ENCODE measurements at regions not wholly inside any gene's neighbourhood (a gene's known extent, or its start where the extent isn't known, plus 50 kb on each side); places are given as distances from the start of the nearest gene placed in this dataset.

GRCh38 chr1:212178851-212179250 is 106.4 kb upstream of the PPP2R5A start:
- Histone ChIP-seq H3K14ac (ENCODE audit: low read length) (no peak overlapping the region), H3K9me3 (replicated peaks in 1 of 2; ENCODE audit: control insufficient read depth in 2 of 2, insufficient read depth in 1 of 2, low read depth in 1 of 2, low read length in 2 of 2) (no peaks in the 10 kb centered on the region), H3K79me1 (ENCODE audit: low read depth, low read length) (no peaks in the 10 kb centered on the region), H3K27ac (replicated peaks; ENCODE audit: low read length) (no peak overlapping the region), H3K9ac (ENCODE audit: low read depth, low read length, poor library complexity) (no peak overlapping the region), H3K4ac (ENCODE audit: low read length) (no peak overlapping the region), H3K27me3 (ENCODE audit: control insufficient read depth in 3 of 3, insufficient read depth in 3 of 3, low read depth in 1 of 3, low read length in 3 of 3) (no peaks in the 10 kb centered on the region), H4K8ac (ENCODE audit: low read depth, low read length) (no peak overlapping the region), H3K4me3 (ENCODE audit: low read length in 2 of 2) (no peak overlapping the region), H2AK5ac (ENCODE audit: low read depth, low read length) (no peak overlapping the region), H3K4me1 (ENCODE audit: control insufficient read depth in 2 of 2, insufficient read depth in 1 of 2, low read depth in 1 of 2, low read length in 2 of 2) (no peaks in the 10 kb centered on the region), H2BK5ac (ENCODE audit: low read length) (no peak overlapping the region), H3K23ac (ENCODE audit: low read depth, low read length, poor library complexity) (no peak overlapping the region), H3K18ac (ENCODE audit: low read length) (no peak overlapping the region), H4K91ac (ENCODE audit: low read depth, low read length, poor library complexity) (no peak overlapping the region), H3K4me2 (ENCODE audit: insufficient read depth, low read length, poor library complexity, severe bottlenecking) (no peak overlapping the region), H2BK120ac (ENCODE audit: low read depth, low read length) (no peak overlapping the region), H2BK15ac (ENCODE audit: low read length) (no peak overlapping the region), H2AFZ (ENCODE audit: low read length) (no peak overlapping the region), H3K36me3 (replicated peaks in 1 of 2; ENCODE audit: control insufficient read depth in 2 of 2, insufficient read depth in 2 of 2, low read length in 2 of 2) (no peaks in the 10 kb centered on the region), H2BK12ac (ENCODE audit: low read length) (no peak overlapping the region)
- WGBS, 2 donors (ENCODE audit: extremely low coverage in 2 of 2, insufficient read length in 2 of 2, insufficient replicate concordance in 1 of 2): no CpG with 5 or more reads among the region's 2 CpGs
- no peak for DNase-seq (ENCODE audit: low spot score)

GRCh38 chr1:212179394-212180076 is 105.7 kb upstream of the PPP2R5A start:
- no peak for DNase-seq (ENCODE audit: low spot score)

GRCh38 chr1:212181015-212181882 is 104.0 kb upstream of the PPP2R5A start:
- H3K9ac ChIP-seq (ENCODE audit: low read depth, low read length, poor library complexity): no peak overlapping the region

More at GRCh38 chr1:212179394-212180076, 105.7 kb upstream of the PPP2R5A start:
- Histone ChIP-seq H3K18ac (ENCODE audit: low read length) (no peak overlapping the region), H3K4ac (ENCODE audit: low read length) (no peak overlapping the region), H3K4me1 (ENCODE audit: control insufficient read depth in 2 of 2, insufficient read depth in 1 of 2, low read depth in 1 of 2, low read length in 2 of 2) (no peaks in the 10 kb centered on the region), H3K23ac (ENCODE audit: low read depth, low read length, poor library complexity) (no peak overlapping the region), H3K27me3 (ENCODE audit: control insufficient read depth in 3 of 3, insufficient read depth in 3 of 3, low read depth in 1 of 3, low read length in 3 of 3) (no peaks in the 10 kb centered on the region), H3K27ac (replicated peaks; ENCODE audit: low read length) (no peak overlapping the region), H3K14ac (ENCODE audit: low read length) (no peak overlapping the region), H3K36me3 (replicated peaks in 1 of 2; ENCODE audit: control insufficient read depth in 2 of 2, insufficient read depth in 2 of 2, low read length in 2 of 2) (no peaks in the 10 kb centered on the region), H2BK120ac (ENCODE audit: low read depth, low read length) (no peak overlapping the region), H2AK5ac (ENCODE audit: low read depth, low read length) (no peak overlapping the region), H4K8ac (ENCODE audit: low read depth, low read length) (no peak overlapping the region), H3K4me2 (ENCODE audit: insufficient read depth, low read length, poor library complexity, severe bottlenecking) (no peak overlapping the region), H3K4me3 (ENCODE audit: low read length in 2 of 2) (peak overlapping the region in 1 of 2 donors; percentile 58), H2BK12ac (ENCODE audit: low read length) (no peak overlapping the region), H2BK5ac (ENCODE audit: low read length) (no peak overlapping the region), H3K9ac (ENCODE audit: low read depth, low read length, poor library complexity) (no peak overlapping the region), H3K79me1 (ENCODE audit: low read depth, low read length) (no peaks in the 10 kb centered on the region), H2AFZ (ENCODE audit: low read length) (no peak overlapping the region), H3K9me3 (replicated peaks in 1 of 2; ENCODE audit: control insufficient read depth in 2 of 2, insufficient read depth in 1 of 2, low read depth in 1 of 2, low read length in 2 of 2) (no peaks in the 10 kb centered on the region), H4K91ac (ENCODE audit: low read depth, low read length, poor library complexity) (no peak overlapping the region), H2BK15ac (ENCODE audit: low read length) (no peak overlapping the region)
- WGBS, 2 donors (ENCODE audit: extremely low coverage in 2 of 2, insufficient read length in 2 of 2, insufficient replicate concordance in 1 of 2): no CpG with 5 or more reads among the region's 2 CpGs

GRCh38 chr1:212182171-212182570 is 103.0 kb upstream of the PPP2R5A start:
- no peaks in the 10 kb centered on the region for H3K79me1 ChIP-seq (ENCODE audit: low read depth, low read length)
- H2BK5ac ChIP-seq (ENCODE audit: low read length): no peak overlapping the region
- no peak overlapping the region for H3K9ac ChIP-seq (ENCODE audit: low read depth, low read length, poor library complexity)
- no peaks in the 10 kb centered on the region for H3K4me1 ChIP-seq (ENCODE audit: control insufficient read depth in 2 of 2, insufficient read depth in 1 of 2, low read depth in 1 of 2, low read length in 2 of 2)
- H3K9me3 ChIP-seq (replicated peaks in 1 of 2; ENCODE audit: control insufficient read depth in 2 of 2, insufficient read depth in 1 of 2, low read depth in 1 of 2, low read length in 2 of 2): no peaks in the 10 kb centered on the region
- H2AK5ac ChIP-seq (ENCODE audit: low read depth, low read length): no peak overlapping the region
- H2BK120ac ChIP-seq (ENCODE audit: low read depth, low read length): no peak overlapping the region
- DNase-seq (ENCODE audit: low spot score): no peak
- H2BK15ac ChIP-seq (ENCODE audit: low read length): no peak overlapping the region
- WGBS, 2 donors (ENCODE audit: extremely low coverage in 2 of 2, insufficient read length in 2 of 2, insufficient replicate concordance in 1 of 2): no CpG with 5 or more reads among the region's 4 CpGs
- no peak overlapping the region for H3K4me3 ChIP-seq (ENCODE audit: low read length in 2 of 2)
- H4K8ac ChIP-seq (ENCODE audit: low read depth, low read length): no peak overlapping the region
- no peak overlapping the region for H3K18ac ChIP-seq (ENCODE audit: low read length)
- H3K36me3 ChIP-seq (replicated peaks in 1 of 2; ENCODE audit: control insufficient read depth in 2 of 2, insufficient read depth in 2 of 2, low read length in 2 of 2): no peaks in the 10 kb centered on the region
- no peaks in the 10 kb centered on the region for H3K27me3 ChIP-seq (ENCODE audit: control insufficient read depth in 3 of 3, insufficient read depth in 3 of 3, low read depth in 1 of 3, low read length in 3 of 3)
- H4K91ac ChIP-seq (ENCODE audit: low read depth, low read length, poor library complexity): no peak overlapping the region
- no peak overlapping the region for H3K4ac ChIP-seq (ENCODE audit: low read length)
- no peak overlapping the region for H3K4me2 ChIP-seq (ENCODE audit: insufficient read depth, low read length, poor library complexity, severe bottlenecking)
- H2BK12ac ChIP-seq (ENCODE audit: low read length): no peak overlapping the region
- H2AFZ ChIP-seq (ENCODE audit: low read length): no peak overlapping the region
- H3K27ac ChIP-seq (replicated peaks; ENCODE audit: low read length): no peak overlapping the region
- H3K23ac ChIP-seq (ENCODE audit: low read depth, low read length, poor library complexity): no peak overlapping the region
- H3K14ac ChIP-seq (ENCODE audit: low read length): no peak overlapping the region

More at GRCh38 chr1:212181015-212181882, 104.0 kb upstream of the PPP2R5A start:
- H2BK5ac ChIP-seq (ENCODE audit: low read length): no peak overlapping the region
- H3K79me1 ChIP-seq (ENCODE audit: low read depth, low read length): no peaks in the 10 kb centered on the region
- DNase-seq (ENCODE audit: low spot score): no peak
- no peak overlapping the region for H2AK5ac ChIP-seq (ENCODE audit: low read depth, low read length)
- no peaks in the 10 kb centered on the region for H3K36me3 ChIP-seq (replicated peaks in 1 of 2; ENCODE audit: control insufficient read depth in 2 of 2, insufficient read depth in 2 of 2, low read length in 2 of 2)
- H3K4me2 ChIP-seq (ENCODE audit: insufficient read depth, low read length, poor library complexity, severe bottlenecking): no peak overlapping the region
- no peak overlapping the region for H4K91ac ChIP-seq (ENCODE audit: low read depth, low read length, poor library complexity)
- H3K27me3 ChIP-seq (ENCODE audit: control insufficient read depth in 3 of 3, insufficient read depth in 3 of 3, low read depth in 1 of 3, low read length in 3 of 3): no peaks in the 10 kb centered on the region
- no peak overlapping the region for H3K23ac ChIP-seq (ENCODE audit: low read depth, low read length, poor library complexity)
- H3K4me3 ChIP-seq (ENCODE audit: low read length in 2 of 2): no peak overlapping the region
- H2BK12ac ChIP-seq (ENCODE audit: low read length): no peak overlapping the region
- H3K9me3 ChIP-seq (replicated peaks in 1 of 2; ENCODE audit: control insufficient read depth in 2 of 2, insufficient read depth in 1 of 2, low read depth in 1 of 2, low read length in 2 of 2): no peaks in the 10 kb centered on the region
- no peaks in the 10 kb centered on the region for H3K4me1 ChIP-seq (ENCODE audit: control insufficient read depth in 2 of 2, insufficient read depth in 1 of 2, low read depth in 1 of 2, low read length in 2 of 2)
- no peak overlapping the region for H3K27ac ChIP-seq (replicated peaks; ENCODE audit: low read length)
- no peak overlapping the region for H2BK15ac ChIP-seq (ENCODE audit: low read length)
- no peak overlapping the region for H4K8ac ChIP-seq (ENCODE audit: low read depth, low read length)
- no peak overlapping the region for H2BK120ac ChIP-seq (ENCODE audit: low read depth, low read length)
- no peak overlapping the region for H3K18ac ChIP-seq (ENCODE audit: low read length)
- H2AFZ ChIP-seq (ENCODE audit: low read length): no peak overlapping the region
- H3K4ac ChIP-seq (ENCODE audit: low read length): no peak overlapping the region
- WGBS, 2 donors (ENCODE audit: extremely low coverage in 2 of 2, insufficient read length in 2 of 2, insufficient replicate concordance in 1 of 2): no CpG with 5 or more reads among the region's 6 CpGs
- H3K14ac ChIP-seq (ENCODE audit: low read length): no peak overlapping the region

All from neuronal stem cell (in vitro differentiated cells).